ENCODE measurements at regions not wholly inside any gene's neighbourhood (a gene's known extent, or its start where the extent isn't known, plus 50 kb on each side); places are given as distances from the start of the nearest gene placed in this dataset.
A peak's percentile ranks its signal among the peaks of the same experiment; 100 is the strongest.

DNA sequence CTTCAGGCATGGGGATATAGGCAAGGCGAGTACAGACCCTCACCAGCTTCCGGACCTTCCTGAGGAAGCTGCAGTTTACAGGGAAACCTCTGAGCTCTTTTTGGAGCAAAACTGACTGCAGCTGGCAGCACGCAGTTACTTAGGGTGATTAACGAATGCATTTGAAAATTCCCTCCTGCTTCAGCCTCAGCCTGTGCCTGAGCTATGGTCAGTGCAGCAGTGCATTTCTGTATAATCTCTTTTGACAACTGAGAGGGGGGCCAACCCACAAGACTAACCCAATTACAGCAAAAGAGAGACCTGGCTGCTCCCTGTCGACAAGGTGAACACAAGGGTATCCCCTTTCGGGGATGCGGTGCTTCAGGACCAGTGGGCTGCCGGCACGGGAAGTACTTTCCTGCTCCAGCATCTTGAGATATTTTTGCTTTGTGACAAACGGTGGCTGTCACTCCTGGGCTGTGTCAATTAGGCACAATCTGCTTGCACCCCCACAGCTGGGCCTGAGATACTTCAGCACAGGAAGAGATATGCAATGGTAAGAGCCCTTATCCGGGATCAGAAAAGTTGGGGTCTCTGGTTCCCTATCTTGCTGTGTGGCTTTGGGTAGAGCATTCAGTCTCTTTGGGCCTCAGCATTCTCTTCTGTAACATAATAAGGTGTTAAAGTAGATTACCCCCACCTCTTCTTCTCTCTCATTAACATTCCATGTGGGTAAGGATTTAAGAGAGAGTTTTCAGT lies 141.0 kb downstream of the TMEM17 start:
- no peak for DNase-seq

GRCh38 chr2:62363166-62363565 lies 142.8 kb downstream of the TMEM17 start:
- DNase-seq, result no peak

DNA sequence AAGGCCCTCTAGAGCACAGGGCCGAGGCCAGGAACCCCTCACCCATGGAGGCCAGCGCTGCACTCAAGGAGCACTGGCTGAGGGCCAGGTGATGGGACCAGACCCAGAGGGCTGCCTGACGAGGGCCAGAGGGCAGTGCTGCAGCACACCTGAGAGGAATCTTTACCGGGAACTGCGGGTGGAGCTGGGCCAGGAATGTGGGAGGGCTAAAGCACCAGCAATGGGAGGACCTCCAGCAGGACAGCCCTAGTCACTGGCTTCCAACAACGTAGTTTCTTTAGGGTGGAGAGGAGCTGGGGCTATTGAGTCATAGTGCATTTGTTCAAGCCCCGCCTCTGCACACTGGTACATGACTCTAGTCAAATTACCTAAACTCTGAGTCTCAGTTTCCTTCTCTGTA lies 143.4 kb downstream of the TMEM17 start:
- no peak for DNase-seq

DNA sequence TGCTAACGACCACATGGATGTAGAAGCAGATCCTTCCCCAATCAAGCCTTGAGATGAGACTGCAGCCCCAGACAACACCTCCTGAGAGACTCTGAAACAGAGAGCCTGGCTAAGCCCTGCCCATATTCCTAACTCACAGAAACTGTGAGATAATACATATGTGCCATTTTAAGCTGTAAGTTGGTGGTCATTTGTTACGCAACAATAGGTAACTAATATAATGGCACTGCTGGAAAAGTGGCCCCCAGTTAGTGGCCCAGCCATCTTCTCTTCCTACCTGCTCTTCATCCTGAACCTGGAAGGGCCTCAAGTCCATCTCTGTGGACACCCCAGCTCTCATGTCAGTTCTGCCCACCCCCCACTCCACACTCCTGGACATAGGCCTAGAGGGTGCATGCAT lies 144.0 kb downstream of the TMEM17 start:
- no peak for DNase-seq

DNA sequence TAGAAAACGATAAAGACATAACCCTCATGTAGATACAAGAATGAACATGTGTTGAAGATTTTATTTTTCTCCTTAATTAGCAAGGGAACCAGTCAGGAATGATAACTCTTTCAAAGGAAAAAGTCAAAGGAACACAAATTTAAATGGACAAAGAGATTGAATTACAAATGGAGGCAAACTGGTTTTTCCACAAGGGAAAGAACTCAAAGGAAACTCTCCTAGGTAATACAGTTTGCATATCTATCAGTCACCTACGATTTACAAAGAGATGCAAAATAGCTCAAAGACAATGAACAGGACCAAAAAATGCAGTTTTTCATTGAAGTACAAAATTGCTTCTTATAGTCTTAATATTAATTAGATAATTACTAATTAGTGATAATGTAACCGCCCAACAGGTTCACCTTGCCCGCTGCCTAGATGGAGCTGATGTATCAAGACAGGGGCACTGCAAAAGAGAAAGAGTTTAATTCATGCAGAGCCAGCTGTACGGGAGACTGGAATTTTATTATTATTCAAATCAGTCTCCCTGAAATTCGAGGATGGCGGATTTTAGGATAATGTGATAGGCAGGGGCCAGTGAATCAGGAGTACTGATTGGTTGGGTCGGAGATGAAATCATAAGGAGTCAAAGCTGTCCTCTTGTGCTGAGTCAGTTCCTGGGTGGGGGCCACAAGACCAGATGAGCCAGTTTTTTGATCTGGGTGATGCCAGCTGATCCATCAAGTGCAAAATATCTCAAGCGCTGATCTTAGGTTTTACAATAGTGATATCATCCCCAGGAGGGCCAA lies 151.0 kb downstream of the TMEM17 start:
- DNase-seq, result no peak

DNA sequence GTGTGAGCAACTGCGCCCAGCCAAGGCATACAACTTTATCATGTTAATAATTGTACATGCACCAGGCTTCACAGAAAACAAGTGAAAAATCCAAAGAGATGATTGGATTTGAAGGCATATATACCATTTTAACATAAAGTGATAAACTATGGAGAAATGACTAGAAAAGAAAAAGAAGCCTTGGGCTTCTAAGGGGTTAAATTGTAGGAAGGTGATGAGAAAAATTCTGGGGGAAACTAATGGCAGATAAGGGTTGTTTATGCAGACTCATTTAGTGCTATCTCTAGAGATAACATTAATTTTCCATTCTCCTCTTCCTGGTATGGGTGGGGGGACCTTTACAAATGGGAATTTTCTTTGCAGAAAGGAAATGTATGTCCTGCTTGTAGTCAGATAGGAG lies 154.0 kb downstream of the TMEM17 start:
- no peak for DNase-seq

- DNase-seq, result no peak
Measured at GRCh38 chr2:62349788-62350187, 153.9 kb downstream of the B3GNT2 start.

DNA sequence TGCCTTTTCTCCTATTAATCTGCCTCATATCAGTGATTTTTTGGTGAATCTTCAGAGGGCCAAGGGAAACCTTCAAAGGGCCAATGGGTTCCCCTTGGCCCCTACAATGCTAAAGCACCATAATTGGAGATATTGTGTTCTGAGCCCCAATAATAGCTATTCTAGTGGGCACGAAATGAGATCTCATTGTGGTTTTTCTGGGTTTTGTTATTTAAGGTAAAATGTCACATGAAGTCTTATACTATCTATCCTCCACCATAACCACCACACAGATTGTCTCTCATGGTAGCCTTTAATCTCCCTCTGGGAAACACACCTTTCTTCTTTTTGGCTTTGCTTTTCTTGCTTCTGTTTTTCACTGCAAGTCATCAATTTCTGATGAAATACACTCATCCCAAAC lies 152.8 kb downstream of the B3GNT2 start:
- no peak for DNase-seq

DNA sequence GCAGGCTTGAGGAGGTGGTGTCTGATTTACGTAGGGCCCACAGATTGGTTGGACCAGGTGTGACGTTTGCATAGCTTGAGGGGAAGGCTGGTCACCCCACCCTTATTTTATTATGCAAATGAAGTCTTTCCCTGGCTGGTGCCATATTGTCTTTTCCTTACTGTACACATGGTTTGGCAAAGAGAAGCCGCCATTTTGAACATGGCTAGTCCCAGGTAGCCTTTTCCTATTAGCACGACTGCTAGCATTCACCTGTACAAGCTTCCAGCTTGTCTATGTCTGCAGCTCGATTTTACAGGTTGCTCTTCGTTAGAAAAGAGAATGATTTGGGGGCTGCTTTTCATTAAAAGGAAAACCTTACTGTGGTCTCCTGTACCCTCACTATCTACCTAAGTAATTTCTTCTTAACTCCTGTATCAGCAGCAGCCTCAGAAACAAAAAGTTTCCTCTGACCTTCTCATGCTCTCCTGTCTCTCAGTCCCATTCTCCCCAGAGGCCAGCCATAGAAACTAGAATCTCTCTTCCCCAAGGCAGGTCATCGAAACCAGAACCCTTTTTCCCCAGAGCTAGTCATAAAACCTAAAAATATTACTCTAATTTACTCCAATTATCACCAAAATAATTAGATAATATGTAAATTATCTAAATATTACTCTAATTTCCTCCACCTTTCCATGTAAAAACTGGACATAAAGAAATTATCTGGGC lies 151.8 kb downstream of the B3GNT2 start:
- no peak for DNase-seq

DNA sequence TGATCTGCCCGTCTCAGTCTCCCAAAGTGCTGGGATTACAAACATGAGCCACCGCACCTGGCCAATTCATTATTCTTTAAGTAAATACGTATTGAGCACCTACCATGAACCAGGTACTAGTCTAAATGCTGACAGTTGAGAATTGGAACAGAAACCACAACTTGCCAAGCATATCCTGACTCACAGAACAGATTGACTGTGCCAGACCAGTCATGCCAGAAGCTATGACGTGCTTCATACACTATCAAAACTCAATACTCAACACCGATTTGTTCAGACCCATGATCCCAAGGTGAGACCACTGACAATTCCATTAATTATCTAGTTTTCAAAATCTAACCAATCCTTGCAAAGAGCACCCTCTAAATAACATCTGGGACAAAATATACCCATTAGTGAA lies 148.6 kb downstream of the B3GNT2 start:
- no peak for DNase-seq

DNA sequence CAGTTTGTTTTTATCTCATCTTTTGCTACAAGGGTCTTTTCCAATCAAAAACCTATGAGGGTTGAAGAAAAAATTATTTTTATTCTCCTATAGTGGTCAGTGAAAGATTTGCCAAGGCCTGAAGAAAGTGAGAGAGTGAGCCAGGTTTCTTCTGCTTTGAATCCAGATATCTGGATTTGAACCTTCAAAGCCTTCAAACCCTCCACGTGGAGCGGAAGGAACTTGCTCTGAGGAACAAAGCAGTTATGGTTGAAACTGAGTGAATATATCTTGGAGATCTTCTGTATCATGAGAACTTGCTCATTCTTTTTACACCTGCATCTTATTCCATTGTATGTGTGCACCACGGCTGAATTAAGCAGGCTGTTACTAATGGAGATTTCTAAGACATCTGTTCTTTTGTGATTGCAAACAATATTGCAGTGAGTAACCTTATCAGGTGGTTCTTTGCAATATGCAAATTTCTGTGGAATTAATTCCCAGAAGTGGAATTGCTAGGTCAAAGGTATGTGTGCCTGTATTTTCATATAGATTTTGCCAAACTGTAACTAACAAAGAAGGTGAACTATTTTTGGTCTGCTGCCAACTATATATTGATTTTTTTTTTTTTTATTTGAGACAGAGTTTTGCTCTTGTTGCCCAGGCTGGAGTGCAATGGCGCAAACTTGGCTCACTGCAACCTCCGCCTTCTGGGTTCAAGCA lies 147.9 kb downstream of the B3GNT2 start:
- DNase-seq, result peak; percentile 8

DNA sequence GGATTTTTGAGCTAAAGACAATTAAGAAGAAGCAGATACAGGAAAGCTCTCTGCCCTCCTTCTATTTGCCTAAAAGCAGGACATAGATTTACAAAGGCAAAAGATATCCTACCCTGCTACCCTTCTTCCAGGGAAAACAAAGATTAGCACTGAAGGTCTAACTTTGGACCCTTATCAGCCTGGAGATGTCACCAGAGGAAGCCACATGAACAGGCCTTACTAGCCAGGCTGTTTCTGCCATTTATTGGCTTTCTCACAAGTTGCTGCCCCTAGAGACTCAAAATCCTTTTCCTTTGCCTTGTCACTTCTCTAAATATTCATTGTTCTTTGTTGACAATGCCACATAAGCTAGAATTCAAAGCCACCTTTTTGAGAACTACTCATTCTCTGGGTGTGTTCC lies 147.3 kb downstream of the B3GNT2 start:
- no peak for DNase-seq

GRCh38 chr2:62340994-62341484 lies 145.1 kb downstream of the B3GNT2 start:
- DNase-seq, result no peak

GRCh38 chr2:62339837-62340236 lies 143.9 kb downstream of the B3GNT2 start:
- no peak for DNase-seq

DNA sequence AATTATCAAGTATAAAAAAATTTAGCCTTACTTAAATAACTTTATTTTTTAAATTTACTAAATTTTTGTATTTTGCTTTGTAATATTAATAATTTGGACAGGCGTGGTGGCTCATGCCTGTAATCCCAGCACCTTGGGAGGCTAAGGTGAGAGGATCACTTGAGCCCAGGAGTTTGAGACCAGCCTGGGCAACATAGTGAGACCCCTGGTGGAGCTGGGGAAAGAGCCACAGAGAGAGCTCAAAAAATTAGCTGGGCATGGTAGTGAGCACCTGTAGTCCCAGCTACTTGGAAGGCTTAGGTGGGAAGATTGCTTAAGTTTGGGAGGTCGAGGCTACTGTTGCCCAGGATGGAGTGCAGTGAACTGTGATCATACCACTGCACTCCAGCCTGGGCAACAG lies 143.5 kb downstream of the B3GNT2 start:
- DNase-seq, result no peak

DNA sequence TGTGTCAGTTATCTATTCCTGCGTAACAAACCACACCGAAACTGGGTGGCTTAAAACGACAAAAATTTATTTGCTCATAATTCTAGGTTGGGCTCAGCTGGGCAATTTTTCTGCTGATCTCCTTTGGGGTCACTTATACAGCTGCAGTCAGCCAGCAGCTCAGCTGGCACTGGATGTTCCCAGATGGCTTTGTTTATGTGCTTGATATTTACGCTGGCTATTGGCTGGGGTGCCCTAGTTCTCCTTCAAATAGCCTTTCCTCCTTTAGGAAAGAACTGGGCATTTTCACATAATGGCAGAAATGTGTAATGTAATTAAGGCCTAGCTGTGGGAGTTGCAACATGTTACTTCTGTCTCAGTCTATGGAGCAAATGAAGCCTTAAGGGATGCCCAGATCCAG lies 142.2 kb downstream of the B3GNT2 start:
- no peak for DNase-seq

DNA sequence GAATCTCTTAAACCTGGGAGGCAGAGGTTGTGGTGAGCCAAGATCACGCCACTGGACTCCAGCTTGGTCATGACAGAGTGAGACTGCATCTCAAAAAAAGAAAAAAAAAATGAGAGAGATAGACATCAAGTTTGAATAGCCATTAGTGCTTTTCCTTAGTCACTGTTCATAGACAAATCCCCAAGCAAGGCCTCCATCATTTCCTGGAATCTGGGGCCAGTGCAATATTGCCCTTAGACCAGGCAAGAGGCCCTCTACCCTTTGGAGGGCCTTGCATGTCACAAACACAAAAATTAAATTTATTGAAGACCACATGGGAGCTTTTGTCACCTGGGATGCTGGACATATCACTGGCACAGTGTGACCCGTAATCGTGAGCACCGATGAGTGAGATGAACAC lies 141.5 kb downstream of the B3GNT2 start:
- no peak for DNase-seq

DNA sequence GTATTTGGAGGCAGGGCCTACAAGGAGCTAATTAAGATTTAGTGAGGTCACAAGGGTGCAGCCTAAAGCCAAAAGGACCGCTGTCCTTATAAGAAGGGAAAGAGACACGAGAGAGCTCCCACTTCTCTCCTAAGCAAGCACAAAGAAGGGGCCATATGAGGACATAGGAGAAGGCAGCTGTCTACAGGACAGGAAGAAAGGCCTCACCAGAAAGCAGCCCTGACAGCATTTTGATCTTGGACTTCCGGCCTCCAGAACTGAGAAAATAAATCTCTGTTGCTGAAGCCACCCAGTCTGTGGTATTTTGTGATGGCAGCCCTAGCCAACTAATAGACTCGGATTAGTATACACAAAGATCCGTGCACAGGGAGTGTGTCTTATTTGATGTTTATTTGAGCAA lies 139.7 kb downstream of the B3GNT2 start:
- no peak for DNase-seq

DNA sequence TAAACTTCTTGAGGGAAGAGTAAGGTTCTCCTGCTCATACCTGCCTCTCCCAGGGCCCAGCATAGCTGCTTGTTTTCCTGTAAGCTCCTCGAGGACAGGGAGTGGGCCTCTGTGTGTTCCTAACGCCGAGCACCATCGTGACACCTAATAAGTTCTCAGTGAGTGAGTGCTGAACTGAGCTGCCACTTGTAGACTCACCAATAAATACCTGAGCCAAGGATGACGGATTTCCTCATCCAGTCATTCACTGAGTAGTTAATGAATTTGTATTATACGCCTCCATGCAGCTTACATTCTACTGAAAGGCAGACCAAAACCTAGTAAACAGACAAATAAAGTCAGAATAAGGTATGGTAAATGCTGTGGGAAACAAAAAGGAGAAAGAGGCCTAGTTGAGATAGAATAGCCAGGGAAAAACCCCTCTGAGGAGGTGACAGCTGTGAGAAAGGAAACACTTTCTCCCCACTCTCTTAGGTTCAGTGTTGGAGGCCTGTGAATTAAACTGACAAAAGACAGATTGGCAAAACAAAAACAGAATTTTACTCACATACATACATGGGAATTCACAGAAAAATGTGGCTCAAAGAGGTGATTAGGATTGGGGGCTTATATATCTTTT lies 138.6 kb downstream of the B3GNT2 start:
- no peak for DNase-seq

- DNase-seq, result peak; percentile 71
Measured at GRCh38 chr2:62334009-62334408, 138.1 kb downstream of the B3GNT2 start.

- no peak for DNase-seq
Measured at GRCh38 chr2:62330959-62331358, 135.0 kb downstream of the B3GNT2 start.

DNA sequence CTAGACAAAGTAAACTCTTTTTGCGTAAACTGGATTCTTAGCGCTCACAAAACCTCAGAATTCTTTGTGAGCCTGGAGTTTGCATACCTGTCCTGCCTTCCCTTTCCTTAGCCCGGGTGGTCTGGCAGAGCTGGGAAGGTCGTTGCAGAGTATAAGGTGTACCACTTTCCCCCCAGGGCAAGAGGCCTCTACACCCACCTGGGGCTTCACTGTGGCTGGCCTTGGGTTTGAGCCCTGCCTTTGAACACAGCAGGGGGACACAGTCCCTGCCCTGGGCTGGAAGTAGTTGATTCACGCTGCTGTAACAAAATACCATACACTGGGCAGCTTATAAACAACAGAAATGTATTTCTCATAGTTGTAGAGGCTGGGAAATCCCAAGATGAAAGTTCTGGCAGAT lies 133.9 kb downstream of the B3GNT2 start:
- no peak for DNase-seq

DNA sequence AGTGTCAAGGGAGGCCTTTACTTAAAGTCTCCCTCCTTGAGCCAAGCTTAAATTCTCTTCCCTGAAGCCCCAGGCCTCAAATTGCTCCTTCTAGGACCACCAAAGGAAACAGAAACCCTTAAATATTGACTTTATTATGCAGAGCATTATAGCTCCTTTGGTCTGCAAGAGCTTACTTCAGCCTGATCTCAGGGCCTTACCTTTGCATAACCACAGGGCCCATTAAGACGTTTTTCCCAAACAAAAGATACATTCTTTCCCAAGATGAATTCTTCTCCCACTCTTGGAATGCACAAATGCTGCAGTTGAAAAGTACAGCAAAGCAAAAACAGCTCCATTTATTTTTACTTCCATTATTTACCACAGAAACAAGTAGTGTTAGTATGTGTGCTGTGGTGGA lies 130.8 kb downstream of the B3GNT2 start:
- no peak for DNase-seq

Measured in NCI-H1436 treated with DMSO at 0.1 percent for 48 hours (cell line).